ENCODE measurements at regions not wholly inside any gene's neighbourhood (a gene's known extent, or its start where the extent isn't known, plus 50 kb on each side); places are given as distances from the start of the nearest gene placed in this dataset.
A peak's percentile ranks its signal among the peaks of the same experiment; 100 is the strongest.
"Not testable (repeated sequence)": the region's sequence is repeated elsewhere in the genome, so short reads cannot be mapped to it uniquely, and the experiment has no call there.

GRCh38 chr20:6703656-6704055 is 63.8 kb upstream of the BMP2 start:
- Histone ChIP-seq H3K4me1 (ENCODE audit: control insufficient read depth, insufficient read depth, low read length) (no peaks in the 10 kb centered on the region), H3K4me3 (ENCODE audit: low read depth, low read length) (no peak overlapping the region), H3K9me3 (ENCODE audit: control insufficient read depth, insufficient read depth, low read length) (no peaks in the 10 kb centered on the region), H3K36me3 (ENCODE audit: control insufficient read depth, insufficient read depth, low read length) (no peaks in the 10 kb centered on the region), H3K27ac (ENCODE audit: low read depth, low read length) (no peak overlapping the region), H3K27me3 (ENCODE audit: control insufficient read depth, insufficient read depth, low read length) (no peaks in the 10 kb centered on the region)
- no peak for DNase-seq (ENCODE audit: low read depth in 4 of 6, low spot score in 6 of 6)

- Histone ChIP-seq H3K4me1 (ENCODE audit: control insufficient read depth, insufficient read depth, low read length) (no peaks in the 10 kb centered on the region), H3K9me3 (ENCODE audit: control insufficient read depth, insufficient read depth, low read length) (no peaks in the 10 kb centered on the region), H3K27me3 (ENCODE audit: control insufficient read depth, insufficient read depth, low read length) (no peaks in the 10 kb centered on the region), H3K36me3 (ENCODE audit: control insufficient read depth, insufficient read depth, low read length) (no peaks in the 10 kb centered on the region), H3K27ac (ENCODE audit: low read depth, low read length) (no peak overlapping the region), H3K4me3 (ENCODE audit: low read depth, low read length) (no peak overlapping the region)
- no peak for DNase-seq (ENCODE audit: low read depth in 4 of 6, low spot score in 6 of 6)
- no CpG with 5 or more reads among the region's 3 CpGs for WGBS (ENCODE audit: insufficient coverage)
These were observed 64.4 kb upstream of the BMP2 start for GRCh38 chr20:6703047-6703446.

DNA sequence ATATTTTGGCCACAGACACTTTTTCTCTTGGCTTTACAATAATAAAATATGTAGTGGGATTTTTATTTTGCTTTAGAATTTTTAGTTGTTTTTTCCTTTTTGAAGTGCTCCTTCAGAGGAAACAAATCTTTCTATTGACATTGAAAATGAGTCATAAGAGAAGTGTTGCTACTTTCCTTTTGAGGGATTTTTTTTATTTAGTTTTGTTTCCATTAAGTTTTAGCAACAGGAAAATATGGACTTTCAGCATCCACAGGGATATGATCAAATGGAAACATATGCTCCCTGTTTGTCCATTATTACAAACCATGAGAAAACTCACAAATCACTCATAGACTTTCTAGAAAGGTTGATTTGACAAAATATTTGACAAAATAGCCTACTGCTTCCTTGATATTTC is 65.3 kb upstream of the BMP2 start:
- Histone ChIP-seq H3K27me3 (ENCODE audit: control insufficient read depth, insufficient read depth, low read length) (no peaks in the 10 kb centered on the region), H3K4me3 (ENCODE audit: low read depth, low read length) (no peak overlapping the region), H3K4me1 (ENCODE audit: control insufficient read depth, insufficient read depth, low read length) (no peaks in the 10 kb centered on the region), H3K27ac (ENCODE audit: low read depth, low read length) (no peak overlapping the region), H3K9me3 (ENCODE audit: control insufficient read depth, insufficient read depth, low read length) (no peaks in the 10 kb centered on the region), H3K36me3 (ENCODE audit: control insufficient read depth, insufficient read depth, low read length) (no peaks in the 10 kb centered on the region)
- no peak for DNase-seq (ENCODE audit: low read depth in 4 of 6, low spot score in 6 of 6)

DNA sequence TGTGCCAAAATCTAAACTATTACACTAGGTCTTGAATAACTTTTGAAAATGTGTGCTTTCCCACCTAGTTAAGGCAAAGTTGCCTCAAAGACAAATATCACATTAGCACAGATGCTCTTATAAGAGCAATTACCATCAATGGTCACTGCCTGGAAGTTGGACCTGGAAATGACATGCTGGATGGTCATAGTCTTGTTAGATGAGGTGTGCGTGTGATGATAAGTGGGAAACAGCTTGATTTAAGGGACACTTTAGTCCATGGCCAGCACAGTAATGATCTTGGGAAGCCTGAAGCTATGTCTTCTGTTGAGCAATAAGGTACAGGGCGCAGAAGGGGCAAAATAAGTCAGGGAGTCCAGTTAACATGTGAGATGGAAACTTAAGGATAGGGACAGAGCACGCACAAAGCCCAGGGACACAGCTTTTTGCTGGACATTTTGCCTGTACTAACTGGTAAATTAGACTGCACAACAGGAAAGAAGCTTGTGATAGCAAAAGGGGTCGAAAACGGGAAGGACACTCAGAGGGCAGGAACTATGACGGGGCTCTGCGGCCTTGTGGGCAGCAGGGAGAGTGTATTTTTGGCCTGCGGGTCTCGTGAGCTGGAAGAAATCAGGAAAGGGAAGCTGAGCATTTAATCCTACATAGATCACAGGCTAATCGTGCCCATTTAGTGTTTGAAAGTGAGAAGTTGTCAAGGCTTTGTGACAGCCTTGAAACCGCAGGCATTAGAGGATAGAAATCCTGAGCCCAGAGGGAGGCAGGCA is 66.7 kb upstream of the BMP2 start:
- Histone ChIP-seq H3K36me3 (ENCODE audit: control insufficient read depth, insufficient read depth, low read length) (no peaks in the 10 kb centered on the region), H3K27ac (ENCODE audit: low read depth, low read length) (no peak overlapping the region), H3K4me1 (ENCODE audit: control insufficient read depth, insufficient read depth, low read length) (no peaks in the 10 kb centered on the region), H3K4me3 (ENCODE audit: low read depth, low read length) (no peak overlapping the region), H3K9me3 (ENCODE audit: control insufficient read depth, insufficient read depth, low read length) (no peaks in the 10 kb centered on the region), H3K27me3 (ENCODE audit: control insufficient read depth, insufficient read depth, low read length) (no peaks in the 10 kb centered on the region)
- peak in 1 of 6 donors; percentile 9 for DNase-seq (ENCODE audit: low read depth in 4 of 6, low spot score in 6 of 6)
- WGBS (ENCODE audit: insufficient coverage) = 89% methylated on average over 10 of the region's 11 CpGs

DNA sequence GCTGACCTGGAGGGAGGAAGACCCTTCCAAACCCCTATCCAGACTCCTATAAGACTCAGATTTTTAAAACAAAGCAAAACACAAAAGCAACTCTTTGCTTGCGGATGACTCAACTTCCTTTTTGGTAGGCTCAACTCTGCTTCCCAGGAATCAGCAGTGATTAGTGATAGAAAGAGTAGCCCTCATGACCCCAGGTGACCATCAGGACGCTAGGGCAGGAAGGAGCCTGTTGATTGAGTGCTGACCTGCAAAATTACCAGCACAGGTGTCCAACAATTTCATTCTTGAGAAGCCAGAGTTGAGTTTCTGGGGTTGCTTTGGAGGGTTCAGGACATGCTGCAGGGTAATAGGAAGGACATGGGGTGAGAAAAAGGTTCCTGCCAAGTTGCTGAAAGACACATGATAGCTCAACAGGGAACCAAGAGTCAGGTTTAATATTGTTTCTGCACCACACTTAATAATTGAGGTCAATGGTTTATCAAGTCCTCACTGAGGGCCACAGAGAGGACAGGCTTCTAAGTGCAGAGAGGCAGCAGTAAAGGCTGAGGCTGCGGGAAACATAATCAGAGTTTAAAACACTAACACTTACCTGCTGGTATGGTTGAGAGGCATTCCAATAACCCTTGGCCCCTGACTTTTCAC is 67.4 kb upstream of the BMP2 start:
- H3K27ac ChIP-seq (ENCODE audit: low read depth, low read length) = no peak overlapping the region
- WGBS (ENCODE audit: insufficient coverage) = 100% methylated on average over 1 of the region's 3 CpGs

GRCh38 chr20:6698723-6699122 is 68.8 kb upstream of the BMP2 start:
- Histone ChIP-seq H3K4me1 (ENCODE audit: control insufficient read depth, insufficient read depth, low read length) (no peaks in the 10 kb centered on the region), H3K9me3 (ENCODE audit: control insufficient read depth, insufficient read depth, low read length) (no peaks in the 10 kb centered on the region), H3K27me3 (ENCODE audit: control insufficient read depth, insufficient read depth, low read length) (no peaks in the 10 kb centered on the region), H3K36me3 (ENCODE audit: control insufficient read depth, insufficient read depth, low read length) (no peaks in the 10 kb centered on the region), H3K4me3 (ENCODE audit: low read depth, low read length) (no peak overlapping the region), H3K27ac (ENCODE audit: low read depth, low read length) (no peak overlapping the region)
- DNase-seq (ENCODE audit: low read depth in 4 of 6, low spot score in 6 of 6) = no peak
- WGBS (ENCODE audit: insufficient coverage) = 100% methylated on average over 3 of the region's 4 CpGs

More for the DNA sequence above, 67.4 kb upstream of the BMP2 start:
- no peaks in the 10 kb centered on the region for H3K4me1 ChIP-seq (ENCODE audit: control insufficient read depth, insufficient read depth, low read length)
- H3K27me3 ChIP-seq (ENCODE audit: control insufficient read depth, insufficient read depth, low read length) = no peaks in the 10 kb centered on the region
- no peaks in the 10 kb centered on the region for H3K9me3 ChIP-seq (ENCODE audit: control insufficient read depth, insufficient read depth, low read length)
- H3K36me3 ChIP-seq (ENCODE audit: control insufficient read depth, insufficient read depth, low read length) = no peaks in the 10 kb centered on the region
- H3K4me3 ChIP-seq (ENCODE audit: low read depth, low read length) = no peak overlapping the region
- no peak for DNase-seq (ENCODE audit: low read depth in 4 of 6, low spot score in 6 of 6)

DNA sequence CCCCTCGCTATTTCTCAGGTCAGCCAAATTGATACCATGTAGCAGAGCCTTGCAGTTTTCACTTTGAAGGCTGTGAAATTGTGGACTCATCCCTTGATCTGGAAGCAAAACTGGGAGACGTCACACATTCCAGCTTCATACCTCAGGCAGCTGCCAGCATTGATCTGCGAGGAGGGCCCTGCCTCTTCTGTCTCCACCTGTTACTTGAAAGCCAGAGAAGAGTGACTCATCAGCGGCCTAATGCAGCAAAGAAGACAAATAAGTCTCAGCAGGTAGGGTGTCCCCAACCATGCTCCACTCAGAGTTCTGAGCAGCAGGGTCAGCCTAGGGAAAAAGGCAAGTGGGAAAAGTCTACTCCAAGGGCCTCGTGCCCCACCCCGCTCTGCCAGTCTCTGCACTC is 69.4 kb upstream of the BMP2 start:
- no peaks in the 10 kb centered on the region for H3K9me3 ChIP-seq (ENCODE audit: control insufficient read depth, insufficient read depth, low read length)
- H3K36me3 ChIP-seq (ENCODE audit: control insufficient read depth, insufficient read depth, low read length) = no peaks in the 10 kb centered on the region
- H3K27ac ChIP-seq (ENCODE audit: low read depth, low read length) = no peak overlapping the region
- no peak for DNase-seq (ENCODE audit: low read depth in 4 of 6, low spot score in 6 of 6)
- H3K4me1 ChIP-seq (ENCODE audit: control insufficient read depth, insufficient read depth, low read length) = no peaks in the 10 kb centered on the region
- H3K27me3 ChIP-seq (ENCODE audit: control insufficient read depth, insufficient read depth, low read length) = no peaks in the 10 kb centered on the region
- WGBS (ENCODE audit: insufficient coverage) = 83% methylated on average over 5 of the region's 6 CpGs
- no peak overlapping the region for H3K4me3 ChIP-seq (ENCODE audit: low read depth, low read length)

GRCh38 chr20:6697228-6697972 is 70.1 kb upstream of the BMP2 start:
- DNase-seq (ENCODE audit: low read depth in 4 of 6, low spot score in 6 of 6) = no peak
- Histone ChIP-seq H3K9me3 (ENCODE audit: control insufficient read depth, insufficient read depth, low read length) (no peaks in the 10 kb centered on the region), H3K4me3 (ENCODE audit: low read depth, low read length) (no peak overlapping the region), H3K27ac (ENCODE audit: low read depth, low read length) (no peak overlapping the region), H3K4me1 (ENCODE audit: control insufficient read depth, insufficient read depth, low read length) (peaks cover 3% of the 10 kb centered on the region), H3K27me3 (ENCODE audit: control insufficient read depth, insufficient read depth, low read length) (no peaks in the 10 kb centered on the region), H3K36me3 (ENCODE audit: control insufficient read depth, insufficient read depth, low read length) (no peaks in the 10 kb centered on the region)
- WGBS (ENCODE audit: insufficient coverage) = 90% methylated on average over 8 of the region's 12 CpGs

DNA sequence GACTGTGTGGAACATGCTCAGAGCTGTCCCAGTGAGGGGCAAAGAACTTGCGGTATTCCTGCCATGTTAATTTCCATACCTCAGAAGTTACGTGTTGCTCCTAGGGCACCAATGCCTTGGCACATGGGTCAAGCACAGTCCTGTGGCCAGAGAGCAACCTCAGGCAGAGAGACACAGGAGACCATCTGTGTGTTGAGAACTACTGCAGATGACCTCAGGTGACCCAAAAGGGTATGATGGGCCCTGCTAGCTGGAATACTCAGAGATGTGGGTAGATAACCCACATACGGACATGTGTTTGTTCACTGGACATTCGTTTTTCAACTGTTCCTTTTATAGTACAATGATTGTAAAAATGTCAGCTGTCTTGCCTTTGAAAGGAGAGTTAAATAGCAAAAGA is 71.5 kb upstream of the BMP2 start:
- Histone ChIP-seq H3K27ac (ENCODE audit: low read depth, low read length) (no peak overlapping the region), H3K4me3 (ENCODE audit: low read depth, low read length) (no peak overlapping the region), H3K36me3 (ENCODE audit: control insufficient read depth, insufficient read depth, low read length) (no peaks in the 10 kb centered on the region), H3K4me1 (ENCODE audit: control insufficient read depth, insufficient read depth, low read length) (peaks cover 3% of the 10 kb centered on the region), H3K27me3 (ENCODE audit: control insufficient read depth, insufficient read depth, low read length) (no peaks in the 10 kb centered on the region), H3K9me3 (ENCODE audit: control insufficient read depth, insufficient read depth, low read length) (no peaks in the 10 kb centered on the region)
- 100% methylated on average over 2 of the region's 4 CpGs for WGBS (ENCODE audit: insufficient coverage)
- DNase-seq (ENCODE audit: low read depth in 4 of 6, low spot score in 6 of 6) = no peak

- not testable (repeated sequence) for H3K9me3 ChIP-seq (ENCODE audit: control insufficient read depth, insufficient read depth, low read length); H3K36me3 ChIP-seq (ENCODE audit: control insufficient read depth, insufficient read depth, low read length); H3K27me3 ChIP-seq (ENCODE audit: control insufficient read depth, insufficient read depth, low read length); H3K4me3 ChIP-seq (ENCODE audit: low read depth, low read length); H3K27ac ChIP-seq (ENCODE audit: low read depth, low read length); H3K4me1 ChIP-seq (ENCODE audit: control insufficient read depth, insufficient read depth, low read length); DNase-seq (ENCODE audit: low read depth in 4 of 6, low spot score in 6 of 6)
- WGBS (ENCODE audit: insufficient coverage) = 100% methylated on average over 1 of the region's 3 CpGs
These were observed 73.7 kb upstream of the BMP2 start for GRCh38 chr20:6693808-6694198.

All from spinal cord (tissue), 9 donors.